ENCODE measurements at regions not wholly inside any gene's neighbourhood (a gene's known extent, or its start where the extent isn't known, plus 50 kb on each side); places are given as distances from the start of the nearest gene placed in this dataset.

DNA sequence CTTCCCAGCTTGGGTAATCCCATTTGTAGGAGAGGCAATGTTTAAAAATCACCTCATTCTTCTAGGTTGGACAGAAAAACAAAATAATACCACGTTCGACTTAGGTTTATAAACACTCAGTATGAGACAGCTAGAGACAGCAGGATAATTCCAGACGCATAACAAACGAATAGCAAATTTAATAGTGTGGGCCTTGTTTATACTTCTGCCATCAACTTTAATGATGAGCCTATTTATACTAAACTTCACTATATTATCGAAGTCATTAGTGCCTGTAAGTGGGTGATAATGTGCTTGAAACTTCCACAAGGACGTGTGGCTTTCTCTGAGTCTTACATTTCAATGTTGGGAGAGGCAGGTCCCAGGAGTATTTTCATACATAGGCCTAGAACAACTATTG lies 255.7 kb upstream of the PPARGC1A start:
- intact Hi-C loops (cut with DNase I): no loop called here
- no peak for DNase-seq

DNA sequence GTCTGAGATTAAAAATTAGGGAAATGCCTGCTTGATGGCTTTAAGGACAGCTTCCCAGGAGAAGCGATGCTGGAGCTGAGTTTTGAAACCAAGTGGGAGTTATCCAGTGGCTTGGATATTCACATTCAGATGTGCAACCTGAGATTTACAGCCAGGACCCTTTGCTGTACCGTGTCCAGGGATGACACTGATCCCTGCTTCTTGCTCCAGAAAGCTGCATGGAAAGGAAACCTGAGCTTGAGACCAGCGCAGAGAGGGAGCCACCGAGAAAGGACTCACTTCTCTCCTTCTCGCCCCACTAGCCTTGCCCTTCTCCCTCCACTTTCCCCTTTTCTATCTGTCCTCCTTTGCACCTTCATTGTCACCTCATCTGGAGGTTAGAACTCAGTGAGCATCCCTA lies 254.5 kb upstream of the PPARGC1A start:
- intact Hi-C loops (cut with DNase I): no loop called here
- DNase-seq: no peak

DNA sequence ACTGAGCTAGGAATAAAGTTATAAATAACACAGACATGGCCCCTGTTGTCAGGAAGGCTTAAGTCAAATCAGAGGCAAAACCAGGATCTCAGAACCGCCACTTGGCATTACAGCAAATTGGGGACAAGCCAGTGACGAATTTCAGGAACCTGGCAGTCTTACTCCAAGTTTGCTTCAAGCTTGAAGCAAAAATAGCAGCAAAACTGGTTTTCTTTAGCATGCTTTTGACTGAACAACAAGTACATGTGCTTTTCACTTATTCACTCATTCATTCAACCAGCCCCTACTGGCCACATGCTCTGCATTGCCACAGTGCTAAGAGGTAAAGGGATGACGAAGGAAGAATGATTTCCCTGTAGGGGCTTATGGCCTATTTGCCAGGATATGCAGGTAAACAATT lies 253.9 kb upstream of the PPARGC1A start:
- peak in 3 of 42 donors; percentile 10 to 46 (median 25) for DNase-seq
- intact Hi-C loops (cut with DNase I): no loop called here

DNA sequence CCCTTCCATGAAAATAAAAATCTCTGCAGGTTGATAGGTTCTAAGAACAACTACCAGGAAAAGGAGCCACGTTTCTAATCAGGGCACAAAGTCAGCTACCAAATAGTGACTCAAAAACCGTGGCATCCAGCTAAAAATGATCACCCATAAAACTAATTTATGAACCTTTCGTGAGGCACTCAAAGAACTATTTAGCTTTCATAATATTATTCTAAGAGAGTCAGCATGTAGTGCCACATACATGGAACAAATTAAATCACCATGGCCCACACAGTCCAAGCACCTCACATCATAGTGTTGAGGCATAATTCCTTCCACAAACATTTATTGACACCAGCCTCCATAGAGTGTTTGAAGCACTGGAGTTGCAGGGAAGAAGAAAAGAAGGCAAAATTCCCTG lies 252.0 kb upstream of the PPARGC1A start:
- no peak for DNase-seq
- intact Hi-C loops (cut with DNase I): no loop called here

DNA sequence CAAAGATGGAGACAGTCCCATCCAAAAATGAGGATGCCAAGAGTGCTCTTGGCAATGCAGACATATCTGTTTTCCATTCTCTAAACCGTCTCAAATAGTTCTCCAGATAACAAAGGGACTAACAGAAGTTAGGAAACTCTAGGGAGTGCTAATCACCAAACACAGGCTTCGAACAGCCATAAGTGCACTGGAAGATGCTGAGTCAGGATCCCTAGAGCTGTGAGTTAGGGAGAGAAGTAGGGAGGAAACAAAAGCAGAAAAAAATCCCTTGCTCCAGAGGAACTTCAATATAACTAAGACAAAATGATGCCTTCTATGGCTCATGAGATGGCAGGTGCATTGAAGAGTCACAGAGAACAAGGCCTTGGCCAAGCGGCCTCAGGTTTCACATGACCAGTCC lies 251.0 kb upstream of the PPARGC1A start:
- no peak for DNase-seq
- intact Hi-C loops (cut with DNase I): no loop called here

DNA sequence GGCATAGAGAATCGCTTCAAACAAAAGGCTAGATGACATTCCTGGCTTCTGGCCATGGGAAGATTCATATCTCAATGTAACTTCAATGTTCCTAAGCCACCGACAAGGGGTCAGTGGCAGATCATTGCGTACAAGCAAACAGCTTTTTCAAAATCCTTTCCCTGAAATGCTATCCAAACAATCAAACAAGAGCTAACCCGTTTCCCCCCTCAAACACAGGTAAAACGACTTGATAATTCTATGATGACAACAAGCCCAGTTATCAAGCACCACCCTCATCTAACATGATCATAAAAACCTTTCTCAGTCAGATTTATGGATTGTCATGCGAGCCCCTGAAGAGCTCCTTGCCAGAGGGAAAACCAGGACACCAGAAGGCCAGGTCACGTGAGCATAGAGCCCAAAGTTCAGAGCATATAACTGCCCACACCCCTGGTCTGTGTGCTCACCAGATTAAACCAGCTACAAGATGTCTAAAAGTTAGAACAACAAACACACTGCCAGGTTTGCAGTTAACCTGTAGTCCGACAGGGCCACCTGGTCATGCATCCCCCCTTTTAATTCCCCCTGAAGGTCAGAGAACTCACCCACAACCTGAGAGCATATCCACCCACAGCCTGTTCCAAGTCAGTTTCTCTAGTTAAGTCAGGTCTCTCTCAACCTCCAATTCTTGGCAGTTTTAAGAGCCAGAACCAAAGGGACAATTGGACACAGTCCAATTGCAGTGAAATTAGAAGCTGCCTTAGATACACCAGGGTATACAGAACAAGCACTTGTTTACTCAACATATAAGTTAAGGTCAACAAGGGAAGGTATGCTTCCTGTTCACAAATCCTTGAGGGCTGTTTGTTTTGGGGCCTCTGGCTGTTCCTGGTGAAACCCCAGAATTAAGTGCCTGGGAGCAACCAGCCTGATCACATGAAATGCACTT lies 248.1 kb upstream of the PPARGC1A start:
- intact Hi-C loops (cut with DNase I): no loop called here
- no peak for DNase-seq

DNA sequence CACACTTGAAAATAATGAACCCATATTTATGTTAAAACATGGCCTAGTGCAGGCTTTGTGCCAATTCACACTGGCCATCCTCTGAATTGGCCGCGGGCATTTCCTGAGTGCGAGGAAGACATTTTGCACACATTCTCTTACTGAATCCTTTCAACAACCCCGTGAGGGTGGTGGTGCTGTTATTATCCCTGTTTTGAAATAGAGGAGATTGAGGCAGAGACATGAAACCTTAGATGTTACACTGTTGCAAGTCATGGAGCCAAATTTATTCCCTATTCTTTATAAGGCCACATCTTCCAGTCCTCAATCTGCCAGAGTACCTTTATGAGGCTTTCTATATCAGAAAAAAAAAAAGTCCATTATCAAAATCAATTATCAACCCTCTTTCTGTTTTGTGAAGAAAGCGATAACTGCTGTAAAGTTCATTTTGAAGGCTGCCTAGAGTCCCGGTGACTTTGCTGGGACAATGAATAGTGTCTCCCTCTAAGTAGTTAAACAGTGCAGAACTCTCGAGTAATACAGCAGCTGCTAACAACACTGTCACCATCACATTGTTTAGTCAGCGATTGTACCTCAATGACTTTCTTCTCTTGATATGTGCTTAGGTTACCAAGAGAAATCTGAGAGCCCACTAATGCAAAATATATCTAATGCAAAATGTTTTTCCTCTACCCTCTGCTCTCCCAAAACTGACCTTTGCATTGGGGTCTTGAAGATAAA lies 242.3 kb upstream of the PPARGC1A start:
- no peak for DNase-seq
- intact Hi-C loops (cut with DNase I): no loop called here

DNA sequence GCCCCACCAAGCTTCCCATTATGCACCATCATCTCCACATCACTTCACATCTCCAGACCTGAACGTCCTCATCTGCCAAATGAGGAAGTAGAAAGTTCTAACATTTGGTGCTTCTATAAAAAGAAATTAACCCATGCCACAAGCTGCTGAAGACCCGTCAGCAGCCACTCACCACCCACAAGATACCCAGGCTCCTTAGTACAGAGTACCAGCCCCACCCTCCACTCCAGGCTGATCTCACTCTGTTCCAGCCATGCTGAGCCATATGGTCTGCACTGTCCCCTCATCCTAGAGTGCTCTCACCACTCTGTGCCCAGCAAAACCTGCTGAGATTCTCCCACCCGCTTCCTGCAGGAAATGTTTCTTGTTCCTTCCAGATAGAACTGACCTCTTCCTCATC lies 240.8 kb upstream of the PPARGC1A start:
- intact Hi-C loops (cut with DNase I): no loop called here
- DNase-seq: no peak

DNA sequence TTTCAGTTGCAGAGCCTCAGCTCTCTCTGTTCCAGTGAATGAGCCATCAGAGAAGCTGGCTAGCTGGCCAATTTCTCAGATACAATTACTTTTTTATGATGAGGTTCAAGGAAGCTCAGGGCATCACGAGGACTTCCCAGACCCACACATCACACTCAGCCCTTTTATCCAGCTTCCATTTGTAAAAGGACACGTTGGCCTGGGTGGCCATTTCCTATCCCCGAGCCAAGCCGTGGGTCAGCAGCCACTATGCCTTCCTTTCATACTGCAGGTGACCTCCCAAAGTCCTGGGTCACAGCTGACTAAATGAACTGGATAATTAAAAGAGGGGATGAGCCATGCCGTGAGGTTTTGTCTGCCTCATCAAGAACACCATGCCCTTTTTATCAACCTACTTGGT lies 236.9 kb upstream of the PPARGC1A start:
- intact Hi-C loops (cut with DNase I): no loop called here
- DNase-seq: no peak

DNA sequence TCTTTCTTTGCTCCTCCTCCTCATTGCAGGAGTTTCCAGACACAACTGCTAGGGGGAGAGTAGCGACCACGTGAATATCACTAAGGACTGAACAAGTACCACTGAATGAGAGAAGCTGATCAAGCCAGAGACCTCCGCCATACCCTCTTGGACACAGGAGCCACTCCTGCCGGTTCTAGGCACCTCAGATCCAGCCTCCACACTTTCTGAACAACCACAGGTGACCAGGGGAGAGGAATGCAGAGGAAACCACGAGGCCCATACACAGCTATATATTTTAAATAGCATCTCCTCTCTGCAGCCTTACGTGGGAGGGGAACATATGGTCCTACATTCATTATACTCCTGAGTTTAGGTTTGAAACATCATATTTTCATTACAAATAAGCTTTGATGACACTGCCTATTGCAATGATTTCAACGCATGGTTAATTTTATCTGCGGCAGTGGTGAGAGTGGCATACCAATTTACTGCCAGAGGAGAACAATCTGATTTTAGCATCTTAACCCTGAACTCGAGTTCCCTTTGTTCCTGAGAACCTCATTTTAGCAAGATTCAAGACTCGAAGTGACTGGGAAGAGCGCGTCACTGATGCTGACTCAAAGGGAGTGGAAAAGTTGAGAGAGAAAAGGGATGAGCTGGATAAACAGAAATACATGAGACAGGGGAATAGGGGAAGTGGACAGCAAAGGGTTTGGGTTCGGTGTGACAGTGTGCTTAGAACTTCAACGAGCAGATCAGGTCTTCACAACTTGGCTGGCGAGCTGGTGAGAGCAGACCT lies 231.7 kb upstream of the PPARGC1A start:
- intact Hi-C loops (cut with DNase I): no loop called here
- peak in 22 of 42 donors; percentile 3 to 69 (median 42) for DNase-seq

DNA sequence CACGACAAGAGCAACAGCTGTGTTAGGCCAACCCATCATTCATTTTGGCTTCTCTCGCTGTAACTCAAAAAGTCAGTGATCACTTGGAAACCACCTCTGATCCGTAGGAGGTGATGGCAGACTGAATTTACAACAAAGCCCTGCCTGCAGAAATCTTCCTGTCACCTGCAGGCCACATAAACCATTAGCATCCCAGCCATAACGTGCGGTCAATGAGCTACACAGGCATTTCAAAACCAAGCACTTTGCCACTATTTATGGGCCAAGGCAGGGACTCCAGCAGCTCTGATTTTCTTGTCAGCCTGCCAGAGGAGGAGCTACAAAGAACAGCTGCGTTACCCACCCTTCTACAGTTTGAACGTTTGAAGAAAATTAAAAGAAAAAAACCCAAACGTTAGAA lies 228.1 kb upstream of the PPARGC1A start:
- intact Hi-C loops (cut with DNase I): no loop called here
- DNase-seq: peak in 2 of 42 donors; percentile 7 to 13

DNA sequence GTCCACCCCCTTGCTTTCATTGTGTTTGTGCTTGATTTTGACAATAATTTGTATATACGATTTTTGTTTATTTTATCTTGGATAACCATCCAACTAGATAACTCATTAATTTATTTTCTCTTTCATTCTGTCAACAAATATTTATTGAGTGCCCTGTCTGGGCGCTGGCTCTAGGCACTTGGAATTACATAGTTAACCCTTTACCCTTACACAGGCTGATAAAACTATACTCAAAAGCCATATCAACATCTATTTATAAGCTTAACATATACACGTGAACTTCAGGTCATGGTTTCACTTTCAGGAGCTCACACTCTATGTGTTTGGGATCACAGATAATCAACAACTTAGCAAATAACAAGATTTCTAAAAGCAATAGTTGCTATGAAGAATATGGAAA lies 226.3 kb upstream of the PPARGC1A start:
- no peak for DNase-seq
- intact Hi-C loops (cut with DNase I): no loop called here

DNA sequence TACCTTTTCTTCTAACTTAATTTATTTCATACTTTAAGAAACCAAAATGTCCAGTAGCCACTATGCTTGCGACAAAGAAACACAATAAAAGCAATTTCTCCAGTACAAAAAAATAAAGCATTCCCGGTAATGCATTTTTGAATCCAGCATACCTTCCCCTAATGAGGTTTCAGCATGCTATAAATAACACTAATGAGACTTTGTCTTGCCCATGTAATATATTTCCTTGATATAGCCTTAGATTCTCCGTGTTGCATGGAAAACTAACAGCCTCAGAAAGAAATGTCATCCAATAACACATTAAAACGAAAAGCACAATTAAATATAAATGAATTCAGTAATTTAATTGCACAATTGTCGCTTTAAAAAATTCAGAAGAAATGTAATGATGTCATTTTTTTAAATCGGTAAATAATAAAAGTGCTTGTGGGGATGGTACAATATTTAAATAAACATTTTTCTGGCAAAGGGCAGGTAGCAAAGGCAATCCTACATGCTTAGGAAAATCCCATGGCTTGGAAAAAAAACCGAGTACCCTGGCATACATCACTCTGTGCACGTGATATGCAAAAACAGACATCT lies 225.2 kb upstream of the PPARGC1A start:
- intact Hi-C loops (cut with DNase I): no loop called here
- DNase-seq: no peak

DNA sequence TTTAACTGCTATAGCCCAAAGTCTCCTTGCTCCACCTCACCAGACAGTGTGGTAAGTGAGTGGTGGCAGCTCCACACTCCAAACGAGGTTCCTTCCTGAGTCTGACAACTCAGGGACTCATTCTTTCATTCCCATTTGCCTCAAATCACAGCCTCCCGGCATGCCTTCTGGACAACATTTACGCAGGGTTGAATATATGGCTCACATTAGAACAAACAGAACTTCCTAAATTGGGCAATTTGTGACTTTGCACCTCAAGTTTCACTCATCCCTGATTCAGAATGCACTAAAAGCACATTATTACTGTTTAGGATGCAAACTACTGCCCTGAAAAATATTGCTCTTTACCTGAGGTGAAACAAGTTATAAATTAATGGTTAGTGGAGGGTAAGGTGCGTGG lies 224.6 kb upstream of the PPARGC1A start:
- intact Hi-C loops (cut with DNase I): no loop called here
- no peak for DNase-seq

DNA sequence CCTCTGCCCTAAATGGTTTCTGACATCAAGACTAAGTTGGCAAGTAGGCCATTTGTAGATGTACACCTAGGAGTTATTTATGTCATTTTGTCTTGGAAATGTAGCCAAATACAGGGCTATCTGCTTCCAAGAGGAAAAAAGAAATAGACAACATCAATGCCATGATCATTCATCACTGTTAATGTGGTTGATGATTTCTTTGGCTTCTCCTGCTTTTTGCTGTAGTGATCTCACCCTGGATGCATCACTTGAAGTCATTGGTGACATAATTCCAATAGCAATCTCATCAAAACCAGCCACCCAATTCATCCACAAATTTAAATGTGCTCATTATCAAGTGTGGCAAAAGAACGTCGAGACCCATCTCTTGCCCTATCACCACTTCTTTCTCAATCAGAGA lies 222.6 kb upstream of the PPARGC1A start:
- intact Hi-C loops (cut with DNase I): no loop called here

DNA sequence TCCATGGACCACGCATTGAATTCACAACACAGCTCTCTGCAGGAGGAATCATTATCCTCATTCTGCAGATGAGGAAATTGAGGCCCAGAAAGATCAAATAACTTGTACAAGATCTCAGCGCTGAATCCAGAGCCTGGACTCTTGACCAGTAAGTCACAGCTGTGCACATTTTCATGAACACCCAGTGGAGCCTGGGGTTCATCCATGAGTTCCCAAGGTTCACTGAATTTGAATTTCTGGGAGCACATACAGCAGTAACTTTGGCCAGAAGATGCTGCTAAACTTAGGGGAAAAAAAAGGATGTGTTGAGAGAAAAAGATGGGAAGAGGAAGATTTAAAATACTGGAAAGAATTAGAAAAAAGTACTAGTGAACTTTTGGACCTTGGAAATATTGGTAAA lies 218.7 kb upstream of the PPARGC1A start:
- intact Hi-C loops (cut with DNase I): no loop called here
- no peak for DNase-seq

More for the DNA sequence above, 222.6 kb upstream of the PPARGC1A start:
- no peak for DNase-seq

DNA sequence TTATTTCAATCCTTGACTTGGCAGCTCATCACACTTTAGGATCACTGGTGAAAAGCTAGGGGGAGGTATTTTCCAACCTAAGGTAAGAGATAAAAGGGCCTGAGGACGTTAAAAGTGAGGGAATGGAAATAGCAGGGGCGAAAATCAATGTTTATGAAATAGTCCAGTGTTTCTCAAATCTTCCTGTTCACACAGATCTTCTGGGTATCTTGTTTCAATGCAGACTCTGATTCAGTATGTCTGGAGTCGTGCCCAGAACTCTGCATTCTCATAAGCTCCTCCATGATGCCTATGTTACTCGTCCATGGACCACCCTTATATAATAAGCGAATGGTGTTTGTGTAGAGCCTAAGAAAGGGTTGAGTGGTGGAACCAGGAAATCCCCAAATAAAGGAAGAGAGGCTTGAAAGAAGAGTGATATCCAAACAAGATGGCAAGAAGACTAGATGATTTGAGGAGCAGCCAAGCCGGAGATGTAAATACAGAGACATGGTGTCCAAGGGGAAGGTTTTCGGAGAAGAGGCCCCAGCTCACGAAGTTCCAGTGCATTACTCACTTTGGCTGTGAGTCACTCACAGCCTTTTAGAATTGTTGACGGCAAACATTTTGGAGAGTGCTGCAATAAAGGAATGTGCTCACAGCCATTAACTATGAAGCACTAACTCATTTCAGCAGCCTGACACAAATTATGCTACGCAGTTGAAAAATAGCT lies 215.6 kb upstream of the PPARGC1A start:
- intact Hi-C loops (cut with DNase I): no loop called here
- no peak for DNase-seq

DNA sequence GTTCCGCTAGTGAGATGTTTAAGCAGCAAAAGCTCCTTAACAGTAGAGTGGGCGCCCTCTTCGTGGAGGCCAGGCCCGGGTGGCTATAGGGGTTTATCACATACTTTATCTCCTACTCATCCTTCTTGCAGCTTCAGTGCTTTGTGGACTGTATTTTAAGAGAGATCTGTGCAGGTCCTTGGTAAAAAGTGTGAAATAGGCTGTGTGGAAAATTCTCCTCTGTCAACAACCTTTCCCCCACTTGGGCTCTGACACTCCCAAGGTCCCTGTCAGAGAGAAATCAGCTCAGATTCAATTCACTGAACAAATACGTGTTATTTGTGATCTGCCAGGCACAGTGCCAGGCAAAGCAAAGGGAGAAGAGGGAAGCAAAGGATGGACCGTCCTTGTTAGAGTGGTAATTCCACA lies 214.3 kb upstream of the PPARGC1A start:
- intact Hi-C loops (cut with DNase I): no loop called here
- DNase-seq: no peak
